HG03457 (cell line): ENCODE measurements at regions not wholly inside any gene's neighbourhood (a gene's known extent, or its start where the extent isn't known, plus 50 kb on each side); places are given as distances from the start of the nearest gene placed in this dataset.
A peak's percentile ranks its signal among the peaks of the same experiment; 100 is the strongest.
"Not testable (repeated sequence)": the region's sequence is repeated elsewhere in the genome, so short reads cannot be mapped to it uniquely, and the experiment has no call there.

Experiments used
- ATAC-seq: cut with Tn5 transposase; IDR thresholded peaks from one replicate; pipeline ENCODE4 v1.9.1; 2021; ENCODE audit warnings: moderate number of reproducible peaks; ENCODE audit not compliant: unreplicated experiment

DNA sequence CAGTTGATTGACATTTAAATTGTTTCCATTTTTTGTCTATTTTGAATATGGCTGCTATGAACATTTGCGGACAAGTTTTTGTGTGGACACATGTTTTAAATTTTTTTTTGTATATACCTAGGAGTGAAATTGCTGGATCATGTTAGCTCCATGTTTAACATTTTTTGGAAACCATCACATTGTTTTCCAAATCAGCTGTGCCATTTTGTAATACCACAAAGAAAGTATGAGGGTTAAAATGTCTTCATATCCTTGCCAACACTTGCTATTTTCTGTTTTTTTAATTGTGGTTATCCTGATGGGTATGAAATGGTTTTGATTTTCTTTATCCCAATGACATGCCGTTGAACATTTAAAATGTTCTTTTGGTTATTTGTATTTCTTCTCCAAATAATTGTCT, 52.1 kb downstream of the CARTPT start:
- no peak for ATAC-seq

DNA sequence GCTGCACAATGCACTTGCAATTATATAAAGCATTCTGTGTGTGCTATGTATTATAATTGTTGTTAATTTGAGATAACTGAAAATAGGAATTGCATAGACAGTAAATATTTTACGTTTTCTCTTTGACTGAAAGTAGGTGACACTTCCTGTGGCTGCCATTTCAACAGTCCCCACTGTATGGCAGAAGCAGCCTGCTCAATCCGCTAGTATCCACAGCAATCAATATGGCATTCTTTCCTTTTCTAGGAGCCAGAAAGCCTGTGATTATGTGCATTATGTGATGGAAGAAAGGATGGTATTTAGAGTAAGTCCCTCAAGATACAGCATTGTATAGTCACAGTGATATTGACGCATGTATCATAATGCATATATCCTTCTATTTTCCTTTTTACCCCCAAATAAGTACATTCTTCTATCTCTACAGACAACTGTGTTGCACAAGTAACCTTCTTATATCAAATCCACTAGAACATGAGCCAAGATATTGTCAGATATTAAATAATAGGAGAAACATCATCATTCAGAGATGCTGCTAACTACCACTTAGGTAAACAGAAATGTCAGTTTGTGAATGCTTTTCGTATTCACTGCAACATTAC, 59.7 kb downstream of the CARTPT start:
- no peak for ATAC-seq

- ATAC-seq, result no peak
Measured at GRCh38 chr5:71780597-71780996, 61.5 kb downstream of the CARTPT start.

GRCh38 chr5:71782393-71782770, 63.3 kb downstream of the CARTPT start:
- ATAC-seq, result peak; percentile 44

DNA sequence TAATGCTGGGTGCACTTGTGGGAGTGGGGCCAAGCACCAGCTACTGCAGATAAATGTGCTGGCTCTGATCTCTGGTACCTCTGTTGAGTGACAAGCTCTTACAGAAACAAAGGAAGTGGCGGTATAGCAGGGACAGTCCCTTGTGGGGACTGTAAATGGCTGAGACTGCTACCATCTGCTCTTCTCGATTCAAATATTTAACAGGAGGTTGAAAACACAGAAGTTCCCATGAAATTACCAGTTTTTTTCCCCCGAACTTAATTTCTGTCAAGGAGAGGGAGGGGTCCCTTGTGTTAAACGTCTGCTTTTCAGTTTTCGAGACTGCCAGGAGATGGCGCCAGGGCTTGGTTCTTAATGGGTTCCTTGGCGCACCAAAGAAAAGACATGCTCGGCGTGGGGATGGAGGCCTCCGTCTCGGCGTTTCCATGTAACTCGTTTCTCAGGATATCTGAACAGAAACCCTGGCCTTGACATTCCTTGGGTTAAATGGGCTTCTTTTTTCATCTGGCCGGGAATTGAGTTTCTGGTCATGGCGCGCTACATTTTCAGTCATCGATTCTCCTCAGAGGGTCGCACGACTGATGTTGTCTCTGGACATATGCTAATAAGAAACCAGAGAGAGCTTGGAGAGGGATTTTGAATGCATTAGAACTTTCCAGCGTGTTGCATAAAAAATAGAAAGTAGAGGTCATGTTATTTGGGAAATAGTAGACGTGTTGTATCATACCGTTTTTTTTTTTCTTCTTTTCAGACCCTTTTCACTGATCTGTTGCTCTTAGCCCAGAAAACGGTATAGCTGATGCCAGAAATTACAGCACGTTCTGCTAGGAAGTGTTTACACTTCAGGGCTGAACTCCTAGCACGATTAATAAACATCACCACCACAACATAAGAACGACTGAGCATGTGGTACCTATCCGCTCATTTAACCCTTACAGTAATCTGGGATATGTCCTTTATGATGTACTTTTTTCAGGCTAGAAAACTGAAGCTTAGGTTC, 64.0 kb downstream of the CARTPT start:
- ATAC-seq, result peak; percentile 92

DNA sequence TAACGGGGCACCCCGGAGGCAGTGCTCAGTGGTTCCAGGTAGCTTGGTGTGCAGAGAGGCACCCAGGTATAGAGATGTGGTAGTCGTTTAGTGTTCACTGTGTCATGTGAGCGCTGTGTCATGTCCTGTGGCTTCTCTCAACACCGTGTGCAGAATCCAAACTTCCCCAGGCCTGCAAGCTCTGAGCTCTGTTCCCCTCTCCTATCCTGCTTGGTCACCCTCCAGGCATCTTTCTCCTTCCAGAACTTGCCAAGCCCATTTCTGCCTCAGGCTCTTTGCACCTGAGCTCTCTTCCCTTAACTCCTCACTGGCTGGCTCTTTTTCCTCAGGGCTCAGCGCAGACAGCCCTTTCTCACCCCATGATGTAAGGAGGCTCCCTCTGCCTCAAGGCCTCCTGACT, 64.8 kb downstream of the CARTPT start:
- no peak for ATAC-seq

DNA sequence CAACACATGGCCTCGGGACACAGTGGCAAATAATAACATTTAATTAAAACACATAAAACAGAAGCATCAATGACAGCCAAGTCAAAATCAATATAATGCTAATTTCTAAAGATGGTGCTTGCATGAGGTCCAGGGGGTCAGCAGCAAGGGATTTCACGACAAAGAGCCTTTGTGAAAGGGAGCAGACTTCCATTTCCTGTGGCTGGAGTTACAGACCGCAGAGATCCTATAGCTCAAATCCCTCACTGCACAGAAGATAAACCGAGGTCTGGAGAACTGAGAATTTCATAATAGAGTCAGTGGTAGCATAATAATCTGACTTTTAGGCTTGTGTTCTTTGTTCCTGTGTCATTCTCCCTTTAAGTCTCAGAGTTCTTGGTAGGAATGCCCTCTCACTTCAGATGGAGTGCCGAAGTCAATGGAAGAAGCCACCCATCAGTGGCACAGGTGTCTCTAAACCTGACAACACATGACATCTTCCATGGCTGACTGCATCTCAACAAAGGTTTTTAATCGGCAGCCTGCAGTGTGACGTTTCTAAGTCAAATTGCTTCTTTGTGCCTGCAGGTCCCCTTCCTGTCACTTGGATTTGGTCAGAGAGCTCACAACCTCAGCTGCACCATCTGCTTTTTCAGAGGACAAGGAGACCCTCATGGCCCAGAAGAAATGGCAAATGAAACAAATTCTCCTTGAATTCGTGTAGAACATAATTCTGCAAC, 67.4 kb downstream of the CARTPT start:
- ATAC-seq, result no peak

DNA sequence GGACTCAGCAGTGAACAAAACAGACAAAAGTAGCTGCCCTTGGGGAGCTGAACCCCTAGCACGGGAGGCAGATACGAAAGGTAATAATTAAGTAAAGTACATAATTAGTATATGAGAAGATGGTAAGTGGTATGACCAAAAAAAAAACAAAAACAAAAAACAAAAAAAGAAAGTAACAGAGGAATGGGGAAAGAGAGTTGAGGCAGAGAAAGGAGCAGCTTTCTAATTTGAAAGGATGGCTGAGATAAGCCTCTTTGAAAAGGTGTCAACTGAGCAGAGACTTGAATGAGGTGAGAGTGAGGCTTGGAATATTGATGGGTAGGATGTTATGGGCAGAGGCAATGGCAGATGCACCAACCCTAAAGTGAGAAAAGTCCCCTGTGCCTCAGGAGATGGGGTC, 69.7 kb downstream of the CARTPT start:
- no peak for ATAC-seq

- no peak for ATAC-seq
Measured at GRCh38 chr5:71789746-71790145, 70.7 kb downstream of the CARTPT start.

- ATAC-seq, result no peak
Measured at GRCh38 chr5:71790433-71790832, 71.4 kb downstream of the CARTPT start.

DNA sequence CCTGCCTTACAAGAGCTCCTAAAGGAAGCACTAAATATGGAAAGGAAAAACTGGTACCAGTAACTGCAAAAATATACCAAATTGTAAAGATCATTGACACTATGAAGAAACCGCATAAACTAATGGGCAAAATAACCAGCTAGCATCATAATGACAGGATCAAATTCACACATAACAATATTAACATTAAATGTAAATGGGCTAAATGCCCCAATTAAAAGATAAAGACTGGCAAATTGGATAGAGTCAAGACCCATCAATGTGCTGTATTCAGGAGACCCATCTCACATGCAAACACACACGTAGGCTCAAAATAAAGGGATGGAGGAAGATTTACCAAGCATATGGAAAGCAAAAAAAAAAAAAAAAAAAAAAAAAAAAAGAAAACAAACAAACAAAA, 73.0 kb downstream of the CARTPT start:
- not testable (repeated sequence) for ATAC-seq

GRCh38 chr5:71794061-71794695, 75.1 kb downstream of the CARTPT start:
- no peak for ATAC-seq

DNA sequence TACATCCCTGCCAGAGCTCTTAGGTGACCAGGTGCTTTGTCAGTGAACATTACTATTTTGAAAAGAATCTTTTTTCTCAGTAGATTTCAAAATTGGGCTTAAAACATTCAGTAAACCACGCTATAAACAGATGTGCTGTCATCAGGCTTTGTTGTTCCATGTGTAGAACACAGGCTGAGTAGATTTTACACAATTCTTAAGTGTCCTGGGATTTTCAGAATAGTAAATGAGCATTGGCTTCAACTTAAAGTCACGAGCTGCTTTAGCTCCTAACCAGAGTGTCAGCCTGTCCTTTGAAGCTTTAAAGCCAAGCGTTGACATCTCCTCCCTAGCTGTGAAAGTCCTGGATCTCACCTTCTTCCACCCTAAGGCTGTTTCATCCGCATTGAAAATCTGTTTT, 83.6 kb downstream of the CARTPT start:
- ATAC-seq, result no peak

DNA sequence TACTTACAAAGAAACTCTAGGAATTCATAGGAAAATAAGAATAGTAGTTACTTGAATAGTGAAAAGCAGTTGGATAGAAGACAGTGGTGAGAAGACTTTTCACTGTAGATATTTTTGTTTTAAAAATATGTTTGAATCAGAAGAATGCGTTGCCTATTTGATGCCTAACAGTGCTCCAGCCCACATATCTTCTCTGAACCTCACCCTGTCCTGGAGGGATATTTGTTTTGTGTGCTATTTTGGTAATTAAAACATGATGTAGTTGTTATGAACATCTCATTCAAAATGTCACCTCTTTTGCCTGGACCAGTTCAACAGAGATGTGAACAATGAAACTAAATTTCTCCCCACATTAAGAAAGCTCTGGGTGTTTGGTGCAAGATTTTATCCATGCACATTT, 87.6 kb downstream of the CARTPT start:
- no peak for ATAC-seq

DNA sequence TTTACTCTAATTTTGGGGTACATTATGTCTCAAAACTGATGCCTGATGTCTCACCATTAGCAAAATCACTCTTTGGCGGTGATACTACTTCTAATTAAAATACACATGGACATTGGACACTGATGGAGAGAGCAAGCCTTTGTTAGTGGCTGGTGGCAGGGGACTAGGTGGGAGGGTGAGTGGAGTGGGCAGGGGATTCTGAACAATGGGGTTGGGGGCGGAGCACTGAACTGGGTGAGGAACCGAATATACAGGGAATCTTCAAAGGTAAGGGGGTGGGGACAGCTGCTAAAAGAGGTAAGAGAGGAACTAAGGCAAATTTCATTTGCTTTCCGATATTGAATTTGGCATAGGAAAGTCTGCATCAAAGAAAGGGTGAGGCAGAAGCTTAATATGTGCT, 88.8 kb downstream of the CARTPT start:
- ATAC-seq, result no peak

DNA sequence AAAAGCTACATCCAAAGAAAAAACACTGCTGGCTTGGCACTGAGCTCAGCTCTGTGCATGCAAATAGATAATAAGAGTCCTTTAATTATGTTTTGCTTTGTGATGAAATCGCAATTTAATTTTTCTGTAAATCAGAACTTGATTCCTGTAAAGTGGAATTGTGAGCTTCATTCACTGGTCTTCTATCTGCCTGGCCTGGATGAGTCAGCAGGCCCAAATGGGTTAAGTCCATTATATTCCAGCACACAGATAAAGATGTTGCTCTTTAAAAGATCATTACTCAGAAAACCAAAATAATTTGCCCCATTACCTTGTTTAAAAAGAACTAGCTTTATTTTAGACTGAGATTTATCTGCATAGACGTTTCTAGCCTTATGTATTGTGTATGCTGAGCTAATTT, 90.4 kb downstream of the CARTPT start:
- no peak for ATAC-seq

DNA sequence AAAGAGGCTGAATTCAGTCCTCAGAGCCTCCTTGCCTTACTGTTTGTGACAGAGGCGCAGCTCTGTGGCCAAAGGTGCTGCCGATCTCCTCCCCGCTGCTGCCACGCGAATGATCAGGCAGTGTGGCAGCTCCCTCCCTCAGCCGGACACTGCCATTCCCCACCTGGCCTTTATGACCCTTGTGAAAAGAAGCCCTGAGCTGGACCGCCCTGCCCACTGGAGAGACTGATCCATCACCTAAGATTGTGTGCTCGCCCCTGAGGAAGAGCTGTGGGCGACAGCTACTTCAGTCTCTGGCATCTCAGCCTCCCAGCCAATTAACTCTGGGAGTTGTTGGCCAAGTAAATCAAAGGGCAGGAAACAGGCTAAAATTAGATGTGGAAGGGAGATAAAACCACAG, 90.9 kb downstream of the CARTPT start:
- no peak for ATAC-seq

DNA sequence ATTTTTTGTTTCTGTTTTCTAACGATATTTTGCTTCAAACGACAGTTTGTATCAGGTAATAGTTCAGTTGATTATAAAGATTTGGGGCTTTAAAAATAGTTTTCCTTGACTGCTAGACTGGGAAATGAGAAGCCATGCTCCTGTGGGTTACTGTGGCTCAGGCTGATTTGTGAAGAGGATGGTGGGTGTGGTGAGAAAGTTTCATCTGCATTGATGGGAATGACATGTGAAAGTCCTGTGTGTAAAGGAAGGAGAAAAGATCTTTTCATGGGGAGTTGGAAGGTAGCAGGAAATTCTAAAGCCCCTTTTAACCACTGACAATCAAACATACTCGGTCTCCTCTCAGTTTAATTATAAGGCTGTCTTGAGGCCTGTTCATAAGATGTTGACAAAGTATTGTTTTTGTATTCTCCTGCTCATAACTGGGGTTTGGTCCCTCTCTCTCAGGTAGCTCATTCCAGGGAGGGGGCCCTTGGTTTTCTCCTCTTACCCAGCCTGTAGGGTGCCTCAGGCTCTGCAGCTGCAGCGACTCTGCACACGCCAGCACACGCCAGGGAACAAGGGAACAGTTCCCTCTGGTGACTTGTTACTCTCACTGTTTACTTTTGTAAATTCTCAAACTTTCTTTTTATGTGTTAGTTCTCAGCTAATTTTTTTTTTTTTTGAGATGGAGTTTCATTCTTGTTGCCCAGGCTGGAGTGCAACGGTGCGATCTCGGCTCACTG, 91.6 kb downstream of the CARTPT start:
- ATAC-seq, result no peak

DNA sequence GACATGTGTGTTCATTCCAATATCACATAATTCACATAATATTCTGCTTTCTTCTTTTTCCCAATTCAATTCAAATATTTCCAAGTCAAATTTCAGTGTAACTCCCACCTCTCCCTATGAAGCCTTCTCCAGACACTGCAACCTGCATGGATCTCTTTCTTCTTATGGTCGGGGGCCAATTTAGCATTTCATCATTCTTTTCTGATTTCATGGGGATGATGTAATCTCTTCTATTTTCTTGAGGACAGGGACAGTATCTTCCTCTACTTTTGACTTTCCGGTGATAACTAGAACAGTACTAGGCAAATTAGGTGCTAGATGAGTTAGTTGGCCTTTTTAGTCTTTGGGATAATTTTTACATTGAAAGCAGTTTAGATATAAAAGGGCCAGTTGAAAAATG, 92.7 kb downstream of the CARTPT start:
- no peak for ATAC-seq

GRCh38 chr5:71816307-71816706, 97.2 kb downstream of the CARTPT start:
- ATAC-seq, result no peak

DNA sequence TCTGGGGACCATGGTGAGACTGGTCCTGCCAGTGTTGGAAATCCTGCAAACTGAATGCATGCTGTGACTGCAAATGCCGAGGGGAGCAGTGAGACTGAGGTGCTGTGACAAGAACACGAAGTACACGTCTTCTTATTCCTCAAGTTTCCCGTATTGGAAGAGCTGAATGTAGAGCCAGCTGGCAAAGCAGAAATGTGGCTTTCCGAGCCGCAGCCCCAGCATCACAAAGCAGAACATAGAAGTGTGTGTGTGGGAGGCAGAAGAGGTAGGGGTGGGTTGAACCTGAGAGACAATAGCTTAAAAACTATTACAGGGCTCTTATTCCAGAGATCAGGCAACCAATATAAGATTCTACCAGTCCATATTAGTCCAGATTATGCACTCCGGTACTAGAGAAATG, 98.8 kb downstream of the CARTPT start:
- ATAC-seq, result no peak
